ENCODE measurements at regions not wholly inside any gene's neighbourhood (a gene's known extent, or its start where the extent isn't known, plus 50 kb on each side); places are given as distances from the start of the nearest gene placed in this dataset.

DNA sequence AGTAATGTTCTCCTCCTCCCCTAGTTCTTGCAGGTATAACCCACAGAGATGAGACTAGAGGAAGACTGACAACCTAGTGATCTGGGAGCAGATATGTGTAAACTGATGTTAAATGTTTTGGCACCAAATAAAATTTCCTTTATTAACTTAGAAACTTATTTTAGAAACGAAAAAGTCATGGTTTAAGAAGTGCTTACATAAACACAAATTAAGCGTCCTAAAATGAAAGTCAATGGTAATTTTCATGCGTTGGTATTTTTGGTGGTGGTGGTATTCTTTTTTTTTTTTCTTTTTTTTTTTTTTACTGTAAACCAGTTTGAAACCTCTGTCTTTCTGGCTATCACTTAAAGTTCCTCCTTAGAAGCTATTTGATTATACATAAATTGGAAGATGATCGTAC lies 1438.1 kb upstream of the TENM3 start:
- DNase-seq, result no peak

DNA sequence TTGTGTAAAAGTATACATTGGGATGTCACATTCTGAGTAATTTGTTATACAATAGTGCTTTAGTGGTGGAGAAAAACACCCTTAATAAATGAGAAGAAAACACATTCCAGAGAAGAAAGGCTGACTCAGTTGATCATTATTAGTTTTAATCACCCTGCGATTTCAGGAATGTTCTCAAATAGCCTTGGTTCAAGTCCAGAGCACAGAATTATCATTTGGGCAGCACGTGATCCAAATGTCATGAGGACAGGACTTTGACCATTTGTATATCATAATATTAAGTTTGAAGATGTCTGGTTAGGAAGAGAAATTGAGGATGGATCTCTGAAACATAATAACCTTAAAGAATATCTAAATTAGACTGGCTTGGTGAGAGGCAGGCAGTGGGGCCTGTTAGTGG lies 1434.3 kb upstream of the TENM3 start:
- DNase-seq, result no peak

DNA sequence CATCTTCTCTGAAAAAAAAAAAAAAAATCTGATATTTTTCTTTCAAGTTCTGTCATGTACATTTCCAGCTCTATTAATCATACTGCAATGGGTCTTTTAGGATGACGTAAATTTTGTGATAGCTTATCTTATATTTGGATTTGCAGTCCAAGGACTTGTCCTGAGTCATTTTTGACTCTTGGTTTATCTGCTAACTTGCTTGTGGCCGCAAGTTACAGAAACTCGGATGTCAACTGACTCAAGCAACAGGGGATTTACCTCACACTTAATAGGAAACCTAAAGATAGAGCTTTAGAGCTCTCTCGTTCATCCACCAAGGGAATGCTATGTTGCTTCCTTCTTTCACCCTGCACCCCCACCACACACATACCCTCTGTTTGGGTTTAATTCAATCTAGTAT lies 1433.8 kb upstream of the TENM3 start:
- DNase-seq, result no peak

DNA sequence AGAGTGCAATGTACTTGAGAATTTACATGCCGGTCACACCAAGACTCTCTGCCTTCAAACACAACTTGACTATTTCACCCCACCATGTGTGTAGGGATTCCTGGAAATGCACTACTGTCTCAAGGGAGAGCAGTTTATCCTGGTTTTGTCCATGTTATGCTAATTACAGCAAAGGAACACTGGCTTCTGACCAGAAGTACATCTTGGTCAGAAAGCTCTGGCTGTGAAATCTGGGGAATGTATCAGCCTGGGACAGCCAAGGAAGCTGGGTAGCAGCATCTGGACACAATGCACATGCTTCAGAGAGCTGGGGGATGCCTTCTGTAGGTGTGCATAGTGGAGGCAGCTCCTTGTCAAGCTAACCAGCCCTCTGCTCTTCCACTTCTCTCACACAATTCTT lies 1432.6 kb upstream of the TENM3 start:
- DNase-seq, result no peak

DNA sequence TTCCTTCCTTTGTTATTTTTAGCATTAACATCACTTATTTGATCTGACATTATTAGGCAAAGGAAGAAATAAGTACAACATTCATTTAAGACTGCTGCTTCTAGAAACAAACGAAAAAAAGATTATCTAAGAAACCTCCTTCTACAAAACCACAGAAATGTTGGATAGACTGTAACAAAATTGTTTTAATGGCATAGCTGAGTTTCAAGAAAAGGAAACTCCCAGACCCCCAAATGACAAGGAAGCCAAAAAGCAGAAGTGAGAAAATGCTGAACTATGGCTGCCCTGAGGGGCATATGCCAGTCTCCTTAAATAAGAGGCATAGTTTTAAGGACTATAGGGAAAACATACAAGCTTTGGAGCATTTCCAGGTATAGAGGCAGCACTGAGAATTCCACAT lies 1431.6 kb upstream of the TENM3 start:
- no peak for DNase-seq

DNA sequence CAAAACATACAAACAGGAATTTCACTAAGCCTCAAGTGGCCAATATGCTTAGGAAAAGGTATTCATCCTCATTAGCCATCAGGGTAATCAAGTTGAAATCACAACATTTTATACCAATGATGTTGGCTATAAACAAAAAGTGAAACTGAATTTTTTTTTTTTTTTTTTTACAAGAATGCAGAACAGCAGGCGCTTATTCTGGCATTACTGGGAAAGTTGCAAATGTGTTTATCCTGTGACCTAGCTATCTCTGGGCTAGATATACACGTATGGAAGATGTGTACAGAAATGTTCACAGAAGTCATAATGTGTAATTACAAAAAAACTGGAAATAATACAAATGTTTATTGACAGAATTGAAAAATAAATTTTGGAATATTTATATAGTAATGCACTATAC lies 1430.4 kb upstream of the TENM3 start:
- no peak for DNase-seq

DNA sequence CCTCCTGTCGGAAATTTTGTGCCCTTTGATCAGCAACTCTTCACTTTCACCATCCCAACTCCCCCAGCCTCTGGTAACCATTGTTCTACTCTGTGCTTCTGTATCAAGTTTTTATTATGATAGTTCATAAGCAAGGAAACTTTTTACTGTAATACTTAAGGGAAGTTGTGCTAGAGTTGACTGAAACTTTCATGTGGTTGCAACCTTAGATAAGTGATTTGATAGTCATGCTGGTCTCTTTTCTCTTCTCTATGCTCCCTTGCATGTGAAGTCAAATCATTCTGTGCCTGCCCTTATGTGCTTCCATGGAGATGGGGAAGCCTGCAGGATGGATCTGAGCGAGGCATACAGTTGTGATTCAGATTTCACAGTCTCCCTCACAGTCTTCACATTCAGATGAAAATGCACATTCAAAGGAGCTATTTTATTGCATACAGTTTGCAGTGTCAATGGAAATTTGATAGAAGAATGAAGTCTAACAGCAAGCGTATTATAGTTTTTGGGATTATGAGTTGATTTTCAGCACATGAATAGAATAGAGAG lies 1428.3 kb upstream of the TENM3 start:
- no peak for DNase-seq

DNA sequence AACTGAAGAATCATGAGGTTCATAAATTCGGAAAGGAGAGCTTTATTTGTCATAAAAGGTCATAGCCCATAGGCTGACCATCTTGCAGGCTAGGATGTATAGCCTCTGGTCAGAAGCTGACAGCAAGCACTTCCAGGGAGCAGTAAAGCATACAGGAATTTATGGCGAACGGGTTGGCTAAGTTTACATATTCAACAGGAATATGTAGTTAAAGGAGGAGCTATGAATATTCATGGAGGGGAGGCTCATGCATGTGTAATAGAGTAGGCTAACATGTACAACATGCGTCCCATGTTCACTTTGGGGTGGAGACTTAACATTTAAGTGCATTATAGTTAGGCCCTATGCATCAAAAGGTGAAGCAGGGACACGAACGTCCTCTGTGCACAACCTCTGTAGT lies 1425.7 kb upstream of the TENM3 start:
- DNase-seq, result no peak

DNA sequence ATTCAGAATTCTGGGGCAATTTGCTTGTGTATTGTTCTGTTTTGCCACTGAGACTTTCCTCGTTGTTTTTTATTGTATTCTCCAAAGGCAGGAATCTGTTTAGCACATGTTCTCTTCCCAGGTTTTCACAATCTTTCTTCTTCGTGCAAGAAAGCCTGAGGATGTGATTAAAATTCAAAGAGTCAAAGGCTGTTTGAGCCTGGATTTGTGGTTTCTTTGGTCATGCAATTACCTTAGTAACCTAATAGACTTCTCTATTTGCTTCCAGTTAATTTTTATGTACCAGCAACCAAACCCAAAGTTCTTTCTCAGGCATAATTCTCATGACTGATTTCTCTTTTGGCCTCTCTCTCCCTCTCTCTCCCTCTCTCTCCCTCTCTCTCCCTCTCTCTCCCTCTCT lies 1420.1 kb upstream of the TENM3 start:
- no peak for DNase-seq

DNA sequence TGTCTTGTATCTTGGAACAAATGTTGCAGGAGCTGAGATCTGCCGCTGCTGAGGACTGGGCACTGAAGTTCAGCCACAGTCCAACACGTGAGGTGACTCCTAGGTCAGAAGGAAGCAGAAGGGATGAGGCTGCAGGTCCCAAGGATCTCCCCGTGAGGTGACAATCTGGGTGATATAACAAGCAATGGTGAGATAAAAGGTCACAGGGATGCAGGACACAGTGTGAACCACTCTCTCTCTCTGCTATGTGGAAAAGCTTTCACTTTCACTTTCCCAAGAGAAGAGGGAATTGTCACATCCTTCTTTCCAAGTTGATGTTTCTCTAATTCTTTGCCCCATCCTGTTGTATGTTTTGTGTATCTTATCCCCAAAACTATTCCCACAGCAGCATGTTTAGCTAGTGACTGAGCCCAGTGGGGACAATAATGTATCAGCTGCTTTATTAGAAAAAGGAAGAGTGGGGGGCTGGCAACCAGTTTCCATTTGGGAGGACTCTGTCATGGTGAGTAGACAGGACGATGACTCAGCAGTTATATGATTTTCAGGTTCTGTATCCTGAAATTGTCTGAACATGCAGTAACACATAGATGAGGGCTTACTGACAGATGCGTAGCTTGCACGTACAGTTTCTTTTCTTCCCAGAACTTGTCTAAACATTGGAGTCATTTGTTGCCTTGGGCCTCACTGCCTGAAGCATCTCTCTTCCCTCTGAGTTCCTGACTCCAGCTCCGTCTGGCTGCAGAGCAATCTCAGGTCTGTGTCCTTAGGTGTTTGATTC lies 1415.8 kb upstream of the TENM3 start:
- no peak for DNase-seq

DNA sequence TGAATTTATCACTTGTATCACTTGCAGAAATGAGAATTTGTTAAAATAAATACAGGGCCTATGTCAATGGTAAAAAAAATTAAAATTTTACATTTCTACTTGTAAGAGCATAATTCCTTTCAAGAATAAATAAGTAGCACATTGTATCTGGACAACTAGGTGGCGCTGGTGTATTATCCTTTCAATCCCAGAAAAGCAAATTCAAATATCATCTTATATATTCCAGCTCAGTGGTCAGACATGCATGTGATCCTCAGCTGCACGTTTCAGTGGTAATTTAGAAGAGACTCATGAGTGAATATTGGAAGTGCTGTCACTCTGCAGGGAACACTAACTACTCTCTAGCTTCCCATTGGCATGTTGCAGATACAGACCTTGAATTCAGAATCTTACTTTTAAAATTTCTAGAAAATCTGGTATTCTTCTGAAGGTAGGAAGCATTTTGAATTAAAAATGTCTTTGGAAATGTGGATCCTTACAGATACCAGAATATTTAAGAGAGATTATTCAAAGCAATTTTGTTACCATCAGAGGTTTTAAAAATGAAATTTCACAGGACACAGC lies 1414.7 kb upstream of the TENM3 start:
- DNase-seq, result peak; percentile 1

DNA sequence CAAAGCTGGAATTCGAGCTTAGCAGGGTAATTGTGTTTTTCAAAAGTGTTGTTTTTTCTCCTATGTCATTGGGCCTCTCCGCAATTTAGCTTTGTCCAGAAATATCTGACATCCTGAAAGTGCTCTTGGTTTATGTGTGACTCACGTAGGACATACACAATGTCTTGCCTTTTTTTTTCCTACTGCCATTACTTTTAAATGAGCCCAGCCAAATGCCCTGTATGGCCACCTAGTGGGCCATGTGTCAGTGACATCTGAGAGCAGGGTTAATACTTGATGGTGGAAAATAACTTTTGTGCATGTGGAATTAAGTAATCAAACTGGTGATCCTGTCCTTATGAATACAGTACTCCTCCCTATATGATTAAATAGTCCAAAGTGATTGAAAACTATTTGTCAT lies 1411.1 kb upstream of the TENM3 start:
- DNase-seq, result no peak

DNA sequence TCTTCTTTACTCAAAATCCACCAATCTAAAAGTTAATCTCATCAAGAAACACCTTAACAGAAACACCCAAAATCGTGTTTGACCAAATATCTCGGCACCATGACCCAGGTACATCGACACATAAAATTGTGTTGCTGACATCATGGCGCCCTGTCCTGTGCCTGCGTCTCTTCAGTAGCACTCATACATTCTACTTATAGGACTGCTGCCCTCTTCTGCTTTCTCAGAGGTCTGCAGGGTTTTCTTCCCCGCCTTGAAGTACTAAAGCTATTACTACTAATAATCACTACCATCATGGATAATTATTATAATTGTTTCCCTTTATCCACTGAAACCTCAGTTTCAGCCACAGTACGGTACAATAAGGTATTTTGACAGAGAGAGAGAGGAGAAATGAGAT lies 1403.1 kb upstream of the TENM3 start:
- no peak for DNase-seq

DNA sequence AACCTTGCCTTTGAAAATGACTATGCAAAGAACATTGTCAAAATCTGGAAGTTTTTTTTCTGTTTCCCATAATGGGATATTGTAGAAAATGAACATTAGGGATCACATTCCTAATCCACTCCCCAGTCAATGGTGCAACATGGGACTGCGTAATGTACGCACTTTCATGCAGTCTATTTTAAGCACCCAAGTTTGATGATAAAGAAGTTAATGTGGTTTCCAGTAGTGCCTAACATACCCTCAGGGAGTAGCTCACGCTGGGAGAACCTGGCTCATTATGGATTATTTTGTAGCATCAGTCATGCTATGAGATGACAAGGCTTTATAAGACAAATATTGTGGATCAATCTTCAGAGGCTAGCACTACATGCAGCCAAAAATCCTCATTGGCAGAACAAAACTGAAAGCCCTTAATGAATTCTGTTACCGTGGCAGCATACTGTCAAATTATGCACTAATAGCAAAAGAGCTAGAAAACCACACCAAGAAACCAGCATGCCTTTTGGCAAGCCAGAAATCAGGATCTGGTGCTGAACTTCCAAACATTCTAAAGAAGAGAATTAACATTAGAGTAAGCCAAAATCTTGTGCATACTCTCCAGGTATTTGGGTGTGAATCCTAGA lies 1392.8 kb upstream of the TENM3 start:
- DNase-seq, result no peak

DNA sequence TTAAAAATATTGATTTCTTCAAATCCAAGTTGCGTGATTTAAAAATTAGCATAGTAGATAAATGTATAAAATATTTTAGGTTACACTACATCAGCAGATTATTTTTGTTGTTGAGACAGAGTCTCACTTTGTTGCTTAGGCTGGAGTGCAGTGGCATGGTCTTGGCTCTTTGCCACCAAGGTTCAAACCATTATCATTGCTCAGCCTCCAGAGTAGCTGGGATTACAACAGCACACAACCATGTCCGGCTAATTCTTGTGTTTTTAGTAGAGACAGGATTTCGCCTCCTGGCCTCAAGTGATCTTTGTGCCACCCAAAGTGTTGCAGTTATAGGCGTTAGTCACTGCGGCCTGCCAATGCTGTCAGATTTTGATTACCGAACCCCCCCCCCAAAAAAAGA lies 1390.5 kb upstream of the TENM3 start:
- DNase-seq, result no peak

DNA sequence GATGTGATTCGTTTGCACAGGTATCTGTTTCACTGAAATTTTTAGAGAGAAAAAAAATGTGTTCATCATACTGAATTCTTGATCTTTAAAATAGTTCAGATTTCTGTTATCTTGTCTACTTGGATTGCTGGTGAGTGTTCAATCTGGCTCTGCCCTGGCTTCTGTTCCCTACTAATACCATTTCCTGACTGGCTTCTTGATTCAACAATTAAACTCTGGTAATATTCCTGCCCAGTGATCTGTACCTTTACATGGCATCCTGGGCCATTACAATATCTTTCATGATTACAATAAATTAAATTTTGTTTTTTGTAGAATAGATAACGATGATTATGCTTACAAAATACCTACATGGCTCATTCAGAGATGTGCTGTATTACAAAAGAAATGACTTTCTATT lies 1388.0 kb upstream of the TENM3 start:
- DNase-seq, result no peak

DNA sequence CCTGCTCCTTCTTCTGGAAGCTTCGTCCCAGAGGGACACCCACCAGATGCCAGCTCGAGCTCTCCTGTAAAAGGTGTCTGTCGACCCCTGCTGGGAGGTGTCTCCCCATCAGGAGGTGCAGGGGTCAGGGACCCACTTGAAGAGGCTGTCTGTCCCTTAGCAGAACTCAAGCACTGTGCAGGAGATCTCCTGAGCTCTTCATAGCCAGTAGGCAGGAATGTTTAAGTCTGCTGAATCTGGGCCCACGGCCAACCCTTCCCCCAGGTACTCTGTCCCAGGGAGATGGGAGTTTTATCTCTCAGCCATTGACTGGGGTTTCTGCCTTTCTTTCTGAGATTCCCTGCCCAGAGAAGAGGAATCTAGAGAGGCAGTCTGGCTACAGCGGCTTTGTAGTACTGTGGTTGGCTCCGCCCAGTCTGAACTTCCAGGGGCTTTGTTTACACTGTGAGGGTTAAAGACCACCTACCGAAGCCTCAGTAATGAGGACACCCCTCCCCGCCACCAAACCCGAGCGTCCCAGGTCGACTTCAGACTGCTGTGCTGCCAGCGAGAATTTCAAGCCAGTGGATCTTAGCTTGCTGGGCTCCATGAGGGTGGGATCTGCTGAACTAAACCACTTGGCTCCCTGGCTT lies 1383.0 kb upstream of the TENM3 start:
- no peak for DNase-seq

DNA sequence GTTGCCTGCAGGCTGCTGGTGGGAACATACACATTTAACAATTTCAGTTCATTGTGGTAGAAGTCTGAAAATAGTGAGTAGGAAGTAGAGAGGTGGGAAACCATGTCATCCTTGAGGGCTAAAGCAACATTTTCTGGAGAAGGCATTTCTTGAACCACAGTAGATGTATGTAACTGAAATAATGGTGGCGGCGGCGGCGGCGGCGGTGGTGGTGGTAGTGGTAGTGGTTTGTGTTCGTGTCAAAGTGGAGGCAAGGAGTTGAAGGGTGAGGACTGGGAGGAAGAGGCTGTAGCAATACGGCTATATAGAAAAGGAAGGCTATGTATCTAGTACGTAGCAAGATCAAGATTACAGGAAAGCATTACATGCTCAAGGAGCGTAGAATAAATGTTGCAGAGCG lies 1381.6 kb upstream of the TENM3 start:
- no peak for DNase-seq

DNA sequence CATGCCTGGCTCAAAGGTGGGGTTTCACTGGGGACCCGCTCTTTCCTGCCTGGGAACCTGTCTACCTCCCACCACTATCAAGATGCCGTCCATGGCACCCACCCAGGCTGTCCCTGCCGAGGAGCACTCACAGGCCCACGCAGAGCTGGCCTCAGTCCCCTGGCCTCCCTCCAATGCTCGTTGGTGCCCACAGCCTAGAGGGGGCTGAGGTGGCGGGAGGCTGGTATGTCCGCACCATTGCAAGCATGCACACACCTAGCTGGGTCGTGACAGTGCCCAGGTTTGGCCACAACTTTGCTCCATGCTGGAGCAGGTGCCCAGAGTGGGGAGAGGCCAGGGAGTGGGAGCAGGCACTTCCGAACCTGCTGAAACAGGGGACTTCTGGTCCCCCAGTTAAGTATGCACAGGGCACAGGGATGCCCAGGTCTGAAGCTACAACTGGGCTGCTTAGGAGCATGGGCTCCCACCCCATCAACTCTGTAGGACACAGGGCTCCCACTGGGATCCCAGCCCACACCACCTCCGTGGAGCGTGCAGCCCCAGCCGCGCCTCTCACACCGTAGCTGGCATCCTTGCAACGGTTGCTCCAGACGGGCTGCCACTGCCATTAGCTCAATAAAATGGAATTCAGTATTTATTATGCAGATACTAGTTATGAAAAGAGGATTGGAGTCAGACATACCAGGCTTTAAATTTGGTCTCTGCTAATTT lies 1376.1 kb upstream of the TENM3 start:
- no peak for DNase-seq

DNA sequence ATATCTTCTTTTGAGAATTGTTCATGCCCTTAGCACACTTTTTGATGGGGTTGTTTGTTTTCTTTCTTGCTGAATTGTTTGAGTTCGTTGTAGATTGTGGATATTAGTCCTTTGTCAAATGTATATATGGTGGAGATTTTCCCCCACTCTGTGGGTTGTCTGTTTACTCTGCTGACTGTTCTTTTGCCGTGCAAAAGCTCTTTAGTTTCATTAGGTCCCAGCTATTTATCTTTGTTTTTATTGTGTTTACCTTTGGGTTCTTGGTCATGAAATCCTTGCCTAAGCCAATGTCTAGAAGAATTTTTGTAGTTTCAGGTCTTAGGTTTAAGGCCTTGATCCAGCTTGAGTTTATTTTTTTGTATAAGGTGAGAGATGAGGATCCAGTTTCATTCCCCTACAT lies 1372.6 kb upstream of the TENM3 start:
- DNase-seq, result no peak

DNA sequence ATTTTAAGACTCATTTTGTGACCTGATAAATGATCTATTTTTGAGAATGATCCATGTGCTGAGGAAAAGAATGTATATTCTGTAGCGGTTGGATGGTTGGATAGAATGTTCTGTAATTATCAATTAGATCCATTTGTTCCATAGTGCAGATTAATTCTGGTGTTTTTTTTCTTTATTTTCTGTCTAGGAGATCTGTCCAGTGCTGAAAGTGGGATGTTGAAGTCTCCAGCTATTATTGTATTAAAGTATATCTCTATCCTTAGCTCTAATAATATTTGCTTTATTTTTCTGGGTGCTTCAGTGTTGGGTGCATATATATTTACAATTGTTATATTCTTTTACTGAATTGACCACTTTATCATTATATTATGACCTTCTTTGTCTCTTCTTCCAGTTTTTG lies 1344.9 kb upstream of the TENM3 start:
- no peak for DNase-seq

DNA sequence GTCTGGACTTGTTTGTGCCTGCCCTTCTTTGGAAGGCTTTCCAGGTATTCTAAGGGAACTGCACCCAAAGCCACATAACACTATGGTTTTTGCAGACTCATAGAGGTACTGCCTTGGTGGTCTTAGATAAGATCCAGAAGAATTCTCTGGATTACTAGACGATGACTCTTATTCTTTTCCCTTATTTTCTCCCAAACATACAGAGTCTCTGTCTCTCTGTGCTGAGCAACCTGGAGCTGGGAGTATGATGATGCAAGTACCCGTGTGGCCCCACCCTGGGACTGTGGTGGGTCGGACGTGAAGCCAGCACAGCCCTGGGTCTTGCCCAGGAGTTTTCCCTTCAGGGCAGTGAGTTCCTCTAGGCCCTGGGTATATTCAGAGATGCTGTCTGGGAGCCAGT lies 1342.4 kb upstream of the TENM3 start:
- no peak for DNase-seq

DNA sequence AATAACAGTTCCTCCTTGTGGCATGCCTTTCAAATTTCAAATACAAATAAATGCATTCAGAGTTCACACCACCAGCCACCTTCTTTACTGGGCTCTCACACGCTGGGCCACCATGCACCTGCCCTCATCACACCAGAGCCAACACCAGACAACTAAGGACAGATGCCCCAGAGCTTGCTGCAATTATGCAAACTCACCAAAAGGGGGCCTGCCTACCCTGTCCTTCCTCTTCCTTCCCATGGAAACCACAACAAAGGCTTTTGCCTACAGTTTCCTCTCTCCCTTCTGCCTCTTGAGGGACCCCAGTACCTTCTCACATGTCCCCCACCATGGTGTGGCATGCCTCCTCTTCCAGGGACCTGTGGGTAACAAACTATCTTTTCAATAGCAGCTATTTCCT lies 1333.9 kb upstream of the TENM3 start:
- DNase-seq, result no peak
